GM18868 (cell line): ENCODE measurements at regions not wholly inside any gene's neighbourhood (a gene's known extent, or its start where the extent isn't known, plus 50 kb on each side); places are given as distances from the start of the nearest gene placed in this dataset.

Source experiments
- ATAC-seq: cut with Tn5 transposase; IDR thresholded peaks from one replicate; pipeline ENCODE4 v1.9.1; 2021; ENCODE audit warnings: mild to moderate bottlenecking, moderate library complexity; ENCODE audit not compliant: unreplicated experiment

- ATAC-seq: no peak
Observed at GRCh38 chr1:193321242-193321840, 134.9 kb upstream of the B3GALT2 start.

- ATAC-seq: no peak
Observed at GRCh38 chr1:193320270-193320669, 133.9 kb upstream of the B3GALT2 start.

GRCh38 chr1:193318347-193318746, 131.9 kb upstream of the B3GALT2 start:
- no peak for ATAC-seq

- no peak for ATAC-seq
Observed at GRCh38 chr1:193313354-193314140, 127.1 kb upstream of the B3GALT2 start.

- ATAC-seq: no peak
Observed at GRCh38 chr1:193312432-193312831, 126.0 kb upstream of the B3GALT2 start.

GRCh38 chr1:193311226-193311948, 125.0 kb upstream of the B3GALT2 start:
- no peak for ATAC-seq

GRCh38 chr1:193310564-193310963, 124.2 kb upstream of the B3GALT2 start:
- ATAC-seq: no peak

GRCh38 chr1:193309936-193310475, 123.6 kb upstream of the B3GALT2 start:
- no peak for ATAC-seq

GRCh38 chr1:193308438-193308837, 122.0 kb upstream of the B3GALT2 start:
- ATAC-seq: no peak

- ATAC-seq: no peak
Observed at GRCh38 chr1:193306430-193306829, 120.0 kb upstream of the B3GALT2 start.
